GM13977 (cell line): ENCODE measurements at regions not wholly inside any gene's neighbourhood (a gene's known extent, or its start where the extent isn't known, plus 50 kb on each side); places are given as distances from the start of the nearest gene placed in this dataset.

ENCODE experiments used
- DNase-seq: peaks from one replicate; pipeline ENCODE4 v3.0.0; 2012; ENCODE audit warnings: low spot score
- CTCF ChIP-seq: IDR thresholded peaks from 2 replicates; pipeline ENCODE4 v1.5.1; 2012; ENCODE audit warnings: mild to moderate bottlenecking, control low read depth; ENCODE audit not compliant: insufficient read depth; ENCODE audit errors: extremely low read depth, missing control alignments
- in situ Hi-C: fragments of 300-500 bp; cut with MboI; formaldehyde crosslinking; loops from one replicate; pipeline ENCODE4 v1.12.0; 2022; ENCODE audit warnings: low sequenced_read_pairs, low pct_unique_long_range_greater_than_20kb, mixed read lengths, inconsistent platforms; ENCODE audit not compliant: unreplicated experiment

DNA sequence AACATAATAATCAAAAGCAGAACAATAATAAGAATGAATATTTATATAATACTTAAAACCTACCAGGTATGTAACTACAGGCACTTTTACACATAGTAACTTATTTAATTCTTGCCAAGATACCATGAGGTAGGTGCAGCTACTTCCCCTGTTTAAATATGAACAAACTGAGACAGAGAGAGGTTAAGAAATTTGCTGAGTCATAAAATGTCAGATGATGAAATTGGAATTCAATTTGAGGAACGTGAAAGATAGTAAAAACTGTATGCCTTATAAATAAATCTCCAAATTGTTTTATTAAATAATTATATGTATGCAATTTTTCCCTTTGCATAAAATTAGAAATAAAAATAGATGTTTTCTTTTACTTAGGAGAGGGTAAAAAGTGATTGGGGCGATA lies 1103.3 kb upstream of the NRXN1 start:
- no peak for TF ChIP-seq CTCF
- DNase-seq, result no peak
- in situ Hi-C loops, result no loop called here

DNA sequence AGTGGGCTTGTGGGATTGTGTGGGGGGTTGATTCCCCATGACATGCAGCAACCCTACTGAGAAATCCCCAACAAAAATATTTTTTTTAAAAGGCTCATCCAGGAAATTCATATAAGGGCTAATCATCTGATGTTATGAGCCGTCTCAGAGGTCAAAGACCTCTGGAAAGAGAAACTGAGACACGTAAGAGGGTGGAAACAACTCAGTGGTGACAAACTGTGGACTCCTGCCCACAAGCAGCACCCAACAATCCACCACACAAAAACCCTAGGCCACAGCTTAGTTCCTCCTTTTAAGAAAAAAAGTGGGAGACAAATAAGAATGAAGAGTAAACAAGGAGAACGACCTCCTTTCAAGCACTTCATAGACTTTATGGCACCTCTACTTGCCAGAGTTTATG lies 1096.1 kb upstream of the NRXN1 start:
- in situ Hi-C loops, result no loop called here
- no peak for TF ChIP-seq CTCF
- DNase-seq, result no peak

GRCh38 chr2:52127527-52127926 lies 1095.6 kb upstream of the NRXN1 start:
- no peak for DNase-seq
- TF ChIP-seq CTCF, result no peak
- in situ Hi-C loops, result no loop called here

DNA sequence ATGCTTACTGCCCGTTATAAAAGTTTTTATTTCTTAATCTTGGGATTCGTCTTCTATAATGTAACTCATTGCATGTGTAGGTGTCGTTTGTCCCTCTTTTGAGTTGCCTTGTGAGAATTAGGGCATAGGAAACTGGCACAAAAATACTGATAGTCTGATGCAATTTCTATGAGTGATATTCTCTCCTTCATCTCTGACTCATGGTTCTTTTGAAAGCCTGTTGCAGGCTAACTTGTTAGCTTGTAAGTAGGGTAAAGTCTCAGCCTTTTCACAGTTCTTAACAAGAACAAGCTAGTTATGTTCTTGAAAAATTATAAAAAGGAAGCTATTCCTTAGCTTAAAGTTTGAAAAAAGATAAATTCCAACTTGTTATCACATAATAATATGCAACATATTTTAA lies 1085.4 kb upstream of the NRXN1 start:
- DNase-seq, result no peak
- TF ChIP-seq CTCF, result no peak
- in situ Hi-C loops, result no loop called here

GRCh38 chr2:52115750-52116149 lies 1083.8 kb upstream of the NRXN1 start:
- no peak for TF ChIP-seq CTCF
- in situ Hi-C loops, result no loop called here
- DNase-seq, result no peak

DNA sequence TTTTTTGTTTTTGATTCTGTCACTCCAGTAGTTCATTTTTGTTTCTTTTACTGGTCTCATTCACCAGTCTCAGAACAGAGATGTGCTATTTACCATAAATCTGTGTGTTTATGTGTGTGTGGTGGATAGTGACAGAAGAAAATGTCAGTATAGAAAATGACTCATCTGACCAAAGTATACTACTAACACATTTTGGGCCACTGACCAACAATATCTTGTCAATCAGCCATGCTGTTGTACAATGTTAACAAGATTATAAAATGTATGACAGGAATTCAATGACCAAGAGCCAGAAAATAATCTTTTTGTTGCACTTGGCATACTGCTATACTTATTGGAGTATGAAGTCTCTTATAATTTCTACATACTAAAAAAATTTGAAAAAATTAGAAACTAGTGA lies 1081.4 kb upstream of the NRXN1 start:
- no peak for TF ChIP-seq CTCF
- DNase-seq, result no peak
- in situ Hi-C loops, result no loop called here

DNA sequence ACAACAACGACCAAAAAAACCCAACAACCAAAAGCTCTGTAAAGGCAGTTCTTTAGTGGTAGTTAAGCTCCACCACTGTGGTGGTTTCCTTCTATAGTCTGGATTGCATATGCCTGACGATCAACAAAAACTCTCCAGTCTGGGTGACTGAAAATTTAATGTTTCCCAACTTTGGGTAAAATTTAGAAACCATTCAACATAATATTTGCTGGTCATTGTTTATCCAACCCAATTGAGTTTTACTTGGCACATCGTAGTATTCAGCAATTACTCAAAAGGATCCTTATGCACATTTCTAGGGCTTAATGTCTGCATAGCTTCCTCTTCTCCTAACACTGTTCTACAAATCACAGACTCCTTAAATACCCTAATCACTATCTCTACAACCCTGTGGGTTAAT lies 1080.2 kb upstream of the NRXN1 start:
- no peak for TF ChIP-seq CTCF
- DNase-seq, result no peak
- in situ Hi-C loops, result no loop called here
